Renal cortex interstitium (tissue), 11 donors: ENCODE measurements at regions not wholly inside any gene's neighbourhood (a gene's known extent, or its start where the extent isn't known, plus 50 kb on each side); places are given as distances from the start of the nearest gene placed in this dataset.
"Not testable (repeated sequence)": the region's sequence is repeated elsewhere in the genome, so short reads cannot be mapped to it uniquely, and the experiment has no call there.

ENCODE experiments used
- DNase-seq, 11 donors: peaks; one replicate each; pipeline ENCODE4 v3.0.0-alpha.2; 2013; ENCODE audit warnings: low read depth in 9 of 11, low spot score in 4 of 11; ENCODE audit errors: extremely low read depth in 1 of 11

DNA sequence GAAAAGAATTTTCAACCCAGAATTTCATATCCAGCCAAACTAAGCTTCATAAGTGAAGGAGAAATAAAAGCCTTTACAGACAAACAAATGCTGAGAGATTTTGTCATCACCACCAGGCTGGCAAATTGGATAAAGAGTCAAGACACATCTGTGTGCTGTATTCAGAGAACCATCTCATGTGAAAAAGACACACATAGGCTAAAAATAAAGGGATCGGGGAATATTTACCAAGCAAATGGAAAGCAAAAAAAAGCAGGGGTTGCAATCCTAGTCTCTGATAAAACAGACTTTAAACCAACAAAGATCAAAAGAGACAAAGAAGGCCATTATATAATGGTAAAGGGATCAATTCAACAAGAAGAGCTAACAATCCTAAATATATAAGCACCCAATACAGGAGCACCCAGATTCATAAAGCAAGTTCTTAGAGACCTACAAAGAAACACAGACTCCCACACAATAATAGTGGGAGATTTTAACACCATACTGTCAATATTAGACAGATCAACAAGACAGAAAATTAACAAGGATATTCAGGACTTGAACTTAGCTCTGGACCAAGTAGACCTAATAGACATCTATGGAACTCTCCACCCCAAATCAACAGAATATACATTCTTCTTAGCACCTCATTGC is 55.9 kb upstream of the ACSM6 start:
- not testable (repeated sequence) for DNase-seq

DNA sequence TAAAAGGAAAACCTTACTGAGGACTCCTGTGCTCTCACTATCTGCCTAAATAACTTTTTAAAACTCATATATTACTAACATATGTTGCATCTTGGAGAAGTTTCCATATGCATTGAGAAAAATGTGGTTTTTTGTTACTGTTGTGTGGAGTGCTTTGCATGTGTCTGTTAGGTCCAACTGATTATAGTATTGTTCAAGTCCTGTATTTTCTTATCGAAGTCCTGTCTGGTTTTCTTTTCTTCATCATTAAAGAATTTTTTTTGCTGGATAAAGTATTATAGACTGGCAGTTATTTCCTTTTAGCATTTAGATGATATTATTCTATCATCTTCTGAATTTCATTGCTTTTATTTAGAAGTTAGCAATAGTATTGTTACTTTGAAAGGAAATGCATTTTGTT is 59.5 kb upstream of the ACSM6 start:
- no peak for DNase-seq

DNA sequence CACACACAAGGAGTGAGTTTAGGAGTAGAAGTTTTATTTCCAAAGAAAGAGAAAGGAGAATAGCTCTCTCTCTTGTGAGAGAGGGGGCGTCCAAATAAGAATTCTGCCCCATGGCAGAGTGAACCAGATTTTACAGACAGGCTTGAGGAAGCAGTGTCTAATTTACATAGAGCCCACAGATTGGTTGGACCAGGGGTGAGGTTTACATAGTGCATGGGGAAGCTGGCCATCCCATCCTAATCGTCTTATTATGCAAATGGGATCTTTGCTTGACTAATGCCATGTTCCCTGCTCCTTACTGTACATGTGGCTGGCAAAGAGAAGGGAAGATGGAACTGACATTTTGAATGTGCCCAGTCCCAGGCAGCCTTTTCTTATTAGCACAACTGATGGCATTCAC is 60.0 kb upstream of the ACSM6 start:
- DNase-seq: no peak

DNA sequence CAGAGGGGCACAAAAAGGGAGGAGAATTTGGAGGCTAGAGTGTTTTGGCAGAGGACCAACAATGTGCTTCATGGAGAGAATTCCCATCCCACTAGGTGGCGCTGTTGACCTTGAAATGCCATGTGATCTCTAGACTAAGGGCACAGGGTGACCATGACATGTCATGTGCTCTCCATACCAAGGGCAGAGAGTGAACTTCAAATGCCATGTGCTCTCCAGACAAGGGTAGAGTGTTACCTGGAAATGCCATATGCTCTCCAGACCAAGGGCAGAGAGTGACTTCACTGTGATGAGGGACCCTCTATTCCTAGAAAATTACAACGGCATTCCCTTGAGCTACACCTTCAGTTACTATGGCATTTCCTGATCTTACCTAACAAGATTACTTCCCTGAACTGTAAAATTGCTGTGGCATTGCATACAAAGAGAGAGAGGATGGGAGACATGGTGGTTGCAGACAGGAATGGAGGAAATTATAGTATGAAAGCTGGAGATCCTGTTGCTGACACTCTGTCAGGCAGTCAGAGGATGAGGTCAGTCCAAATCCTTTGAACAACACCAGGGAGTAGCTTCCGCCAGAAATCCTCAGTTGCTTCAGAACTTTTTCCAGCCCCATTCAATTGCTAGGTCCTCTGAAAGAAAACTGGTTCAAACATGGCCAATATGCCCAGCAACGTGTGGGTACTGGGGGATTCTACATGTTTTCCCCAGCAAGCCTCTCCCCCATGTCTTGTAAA is 60.9 kb upstream of the ACSM6 start:
- DNase-seq: peak in 9 of 11 donors; percentile 18 to 50 (median 31)

DNA sequence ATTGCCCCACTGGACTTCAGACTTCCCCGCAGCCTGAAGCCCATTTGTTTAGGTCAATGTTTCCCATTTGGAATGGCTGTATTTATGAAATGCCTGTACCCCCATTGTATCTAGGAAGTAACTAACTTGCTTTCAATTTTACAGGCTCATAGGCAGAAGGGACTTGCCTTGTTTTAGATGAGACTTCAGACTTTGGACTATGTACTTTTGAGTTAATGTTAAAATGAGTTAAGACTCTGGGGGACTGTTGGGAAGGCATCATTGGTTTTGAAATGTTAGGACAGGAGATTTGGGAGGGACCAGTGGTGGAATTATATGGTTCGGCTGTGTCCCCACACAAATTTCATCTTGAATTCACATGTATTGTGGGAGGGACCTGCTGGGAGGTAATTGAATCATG is 61.1 kb upstream of the CYP2C8 start:
- DNase-seq: not testable (repeated sequence)

DNA sequence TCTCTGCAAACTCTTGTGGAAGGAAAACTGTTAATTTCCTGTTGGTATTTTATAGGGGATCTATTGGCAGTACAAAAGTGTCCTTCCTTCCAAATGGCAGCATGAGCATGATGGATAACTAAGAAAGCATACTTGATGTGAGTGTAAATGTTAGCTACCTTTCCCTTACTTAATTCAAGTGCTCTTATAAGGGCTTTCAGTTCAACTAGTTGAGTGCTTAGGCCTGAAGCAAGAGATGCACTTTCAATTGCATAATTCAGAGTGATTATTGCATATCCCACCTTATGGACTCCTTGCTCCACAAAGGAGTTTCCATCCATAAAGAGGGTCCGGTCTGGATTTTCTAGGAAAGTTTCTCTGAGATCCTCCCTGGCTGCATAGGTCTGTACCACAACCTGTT is 56.3 kb upstream of the CYP2C8 start:
- no peak for DNase-seq

DNA sequence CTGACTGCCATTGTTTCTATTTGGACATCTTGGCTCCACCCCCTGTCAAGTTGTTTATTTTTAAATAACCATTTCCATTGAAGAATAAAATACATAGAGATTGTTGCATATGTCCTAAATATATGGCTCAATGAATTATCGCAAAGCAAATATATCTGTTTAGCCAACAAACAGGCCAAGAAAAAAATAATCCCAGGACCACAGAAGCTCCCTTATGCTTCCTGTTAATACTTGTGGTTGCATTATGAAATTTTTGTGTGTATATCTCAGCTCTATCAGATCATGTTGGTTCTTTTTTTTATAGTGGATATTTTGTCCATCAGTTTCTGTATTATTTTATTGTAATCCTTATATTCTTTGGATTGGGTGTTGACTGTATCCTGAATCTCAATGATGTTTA is 53.4 kb upstream of the CYP2C8 start:
- DNase-seq: no peak

DNA sequence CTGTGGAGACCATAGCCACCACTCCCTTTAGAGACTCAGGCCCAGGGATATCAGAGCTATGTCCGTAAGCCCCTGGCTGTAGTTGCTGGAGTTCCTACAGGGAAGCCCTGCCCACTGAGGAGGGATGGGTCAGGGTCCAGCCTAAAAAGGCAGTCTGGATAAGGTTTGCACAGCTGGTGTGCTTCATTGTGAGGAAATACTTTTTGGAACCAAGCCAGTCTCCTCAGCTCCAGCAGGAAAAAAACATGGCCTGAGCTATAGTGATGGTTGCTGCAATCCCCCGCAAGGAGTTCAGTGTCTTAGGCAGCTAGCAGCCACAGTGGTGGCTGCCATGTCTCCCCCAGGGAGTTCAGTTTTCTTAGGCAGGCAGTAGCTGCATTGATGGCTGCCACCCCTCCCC is 52.6 kb upstream of the CYP2C8 start:
- DNase-seq: peak in 10 of 11 donors; percentile 3 to 53 (median 30)
